GM12878 (cell line): ENCODE measurements at regions not wholly inside any gene's neighbourhood (a gene's known extent, or its start where the extent isn't known, plus 50 kb on each side); places are given as distances from the start of the nearest gene placed in this dataset.

ENCODE experiments used
- ATAC-seq: fragments of 200-7000 bp; cut with Tn5 transposase; 3 replicates; pipeline ENCODE4 v1.9.1; 2020; ENCODE audit warnings: mild to moderate bottlenecking, moderate library complexity
- BruUV-seq: library from RNA; stranded (reverse); fragments of 400-500 nt; replicated peaks from 2 replicates; lab custom pipeline; 2021; lab: Mats Ljungman, UMichigan
- CTCF ChIA-PET: fragments of 300-600 bp; sonication (Branson Sonifier 250); formaldehyde crosslinking; extraction: SDS; loops from one replicate; lab custom pipeline; 2021; ENCODE audit warnings: inconsistent platforms; lab: Yijun Ruan, JAX
- POLR2A ChIA-PET: fragments of 350-600 bp; formaldehyde crosslinking; extraction: SDS; loops from one replicate; lab custom pipeline; 2021; ENCODE audit warnings: inconsistent platforms; lab: Charles Lee
- RAD21 ChIA-PET: fragments of 300-600 bp; sonication (Branson Sonifier 250); formaldehyde crosslinking; loops from one replicate; lab custom pipeline; 2023; ENCODE audit warnings: antibody characterized with exemption; ENCODE audit not compliant: unreplicated experiment; lab: Charles Lee
- SMC1A ChIA-PET: fragments of 300-600 bp; sonication (Branson Sonifier 250); formaldehyde crosslinking; loops from one replicate; lab custom pipeline; 2023; ENCODE audit not compliant: unreplicated experiment, uncharacterized antibody; lab: Charles Lee
- DNase-seq: peaks from one replicate; pipeline ENCODE4 v3.0.0-alpha.2; 2011; ENCODE audit warnings: low read depth, low spot score
- FAIRE-seq: peaks from 3 replicates; lab custom pipeline; 2011; peaks lifted over from hg19 to GRCh38; lab: Jason Lieb, UNC
- H2AFZ ChIP-seq: 2 replicates; pipeline ENCODE4 v1.6.0; 2011; ENCODE audit warnings: low read depth, low read length, control low read depth; ENCODE audit not compliant: control insufficient read depth
- H3K27ac ChIP-seq: 2 replicates; pipeline ENCODE4 v1.5.1; 2011; ENCODE audit warnings: control low read depth; ENCODE audit not compliant: control insufficient read depth, insufficient read depth
- H3K27me3 ChIP-seq, 2 experiments: replicated peaks in 1 of 2; 2 replicates each; pipeline versions ENCODE4 v1.6.0 to v1.6.1; 2011; ENCODE audit warnings: low read length in 1 of 2; ENCODE audit not compliant: control insufficient read depth in 2 of 2, insufficient read depth in 2 of 2
- H3K36me3 ChIP-seq, 2 experiments: 2 replicates each; pipeline ENCODE4 v1.5.1; 2011; ENCODE audit warnings: low read length in 1 of 2; ENCODE audit not compliant: control insufficient read depth in 2 of 2, insufficient read depth in 2 of 2
- H3K4me1 ChIP-seq: 2 replicates; pipeline ENCODE4 v1.6.1; 2011; ENCODE audit warnings: mild to moderate bottlenecking, low read length, moderate library complexity, mixed read lengths; ENCODE audit not compliant: control insufficient read depth, insufficient read depth
- H3K4me2 ChIP-seq: 2 replicates; pipeline ENCODE4 v1.6.0; 2011; ENCODE audit warnings: control low read depth; ENCODE audit not compliant: control insufficient read depth, insufficient read depth
- H3K4me3 ChIP-seq: fragments of 200-600 bp; sonication (generic); 2 replicates; pipeline ENCODE4 v1.5.1; 2016
- H3K79me2 ChIP-seq: 2 replicates; pipeline ENCODE4 v1.6.0; 2011; ENCODE audit warnings: low read length; ENCODE audit not compliant: control insufficient read depth, insufficient read depth
- H3K9ac ChIP-seq: 2 replicates; pipeline ENCODE4 v1.8.0; 2011; ENCODE audit warnings: low read length, control low read depth, mixed read lengths; ENCODE audit not compliant: control insufficient read depth, insufficient read depth
- H3K9me3 ChIP-seq: replicated peaks from 3 replicates; pipeline ENCODE4 v1.5.1; 2011; ENCODE audit warnings: mild to moderate bottlenecking, low read length; ENCODE audit not compliant: control insufficient read depth, insufficient read depth
- H4K20me1 ChIP-seq: 2 replicates; pipeline ENCODE4 v1.6.0; 2011; ENCODE audit not compliant: control insufficient read depth, insufficient read depth
- ASH2L ChIP-seq: fragments of 300-600, 200-600 bp; sonication (generic); IDR thresholded peaks from 2 replicates; pipeline ENCODE4 v1.6.1; 2017; ENCODE audit warnings: low read depth, mild to moderate bottlenecking, borderline replicate concordance
- CEBPB ChIP-seq, 2 experiments: fragments of 150-350 bp in 1 of 2; IDR thresholded peaks; 2 replicates each; pipeline ENCODE4 v1.6.1; 2012 to 2014; ENCODE audit warnings: low read depth in 2 of 2, low read length in 2 of 2, borderline replicate concordance in 1 of 2, inconsistent platforms in 1 of 2
- ELK1 ChIP-seq: IDR thresholded peaks from 2 replicates; pipeline ENCODE4 v1.6.1; 2012; ENCODE audit warnings: low read depth, low read length, improper control_type of control experiment
- EZH2 ChIP-seq: IDR thresholded peaks from 2 replicates; pipeline ENCODE4 v1.6.1; 2012; ENCODE audit warnings: low read depth, mild to moderate bottlenecking, control low read depth, inconsistent platforms, low read length, borderline replicate concordance; ENCODE audit not compliant: control insufficient read depth
- GABPA ChIP-seq: IDR thresholded peaks from 2 replicates; pipeline ENCODE4 v1.6.1; 2014; ENCODE audit warnings: antibody characterized with exemption, low read depth, mild to moderate bottlenecking, inconsistent platforms
- GATAD2B ChIP-seq: fragments of 450-650 bp; conservative IDR thresholded peaks from 2 replicates; pipeline ENCODE4 v1.6.1; 2017; ENCODE audit warnings: low read depth, mild to moderate bottlenecking, moderate library complexity
- HCFC1 ChIP-seq: fragments of 150-350 bp; IDR thresholded peaks from 2 replicates; pipeline ENCODE4 v1.6.1; 2014; ENCODE audit warnings: low read length
- IRF4 ChIP-seq: IDR thresholded peaks from 2 replicates; pipeline ENCODE4 v1.6.1; 2011; ENCODE audit warnings: low read depth, low read length
- KLF5 ChIP-seq: fragments of 450-650 bp; IDR thresholded peaks from 2 replicates; pipeline ENCODE4 v1.6.1; 2014; ENCODE audit warnings: mild to moderate bottlenecking; ENCODE audit not compliant: partially characterized antibody
- NR2C1 ChIP-seq: fragments of 450-650 bp; IDR thresholded peaks from 2 replicates; pipeline ENCODE4 v1.6.1; 2017; ENCODE audit warnings: antibody characterized with exemption, mild to moderate bottlenecking, moderate library complexity
- NR2F1 ChIP-seq: fragments of 450-650 bp; conservative IDR thresholded peaks from 2 replicates; pipeline ENCODE4 v1.6.1; 2017; ENCODE audit warnings: mild to moderate bottlenecking
- RAD21 ChIP-seq: IDR thresholded peaks from 2 replicates; pipeline ENCODE4 v1.6.1; 2011; ENCODE audit warnings: mild to moderate bottlenecking, low read depth, low read length, moderate library complexity; ENCODE audit not compliant: insufficient read depth
- SMAD1 ChIP-seq: fragments of 450-650 bp; IDR thresholded peaks from 2 replicates; pipeline ENCODE4 v1.6.1; 2018; ENCODE audit warnings: mild to moderate bottlenecking, low read depth; ENCODE audit not compliant: partially characterized antibody
- WRNIP1 ChIP-seq: IDR thresholded peaks from 2 replicates; pipeline ENCODE4 v1.6.1; 2011; ENCODE audit warnings: low read depth, low read length, improper control_type of control experiment, borderline replicate concordance
- YBX1 ChIP-seq: fragments of 450-650 bp; IDR thresholded peaks from 2 replicates; pipeline ENCODE4 v1.6.1; 2016; ENCODE audit warnings: antibody characterized with exemption
- WGBS: methylation state at CpG from one replicate; pipeline ENCODE4 v1.1.6; 2016; ENCODE audit warnings: low lambda C conversion rate; ENCODE audit not compliant: insufficient replicate concordance, insufficient coverage; ENCODE audit errors: missing lambda C conversion rate; 5-methylcytosine and 5-hydroxymethylcytosine counted together
- in situ Hi-C: fragments of 300-500 bp; cut with MboI; formaldehyde crosslinking; loops from 9 replicates; pipeline ENCODE4 v1.14.3; 2018; ENCODE audit warnings: mixed read lengths
- intact Hi-C: fragments of 100-400 bp; cut with micrococcal nuclease; formaldehyde crosslinking; loops from one replicate; pipeline ENCODE4 v1.14.2; 2022; ENCODE audit not compliant: unreplicated experiment
- TF ChIP-seq, protein P1 (sequence below): IDR thresholded peaks from 2 replicates; pipeline ENCODE4 v1.6.1; 2012; ENCODE audit warnings: mild to moderate bottlenecking, low read depth, low read length
- TF ChIP-seq, protein P2 (sequence below): IDR thresholded peaks from 2 replicates; pipeline ENCODE4 v1.6.1; 2011; ENCODE audit warnings: borderline replicate concordance, low read depth, mild to moderate bottlenecking, moderate library complexity, mixed read lengths, low read length; ENCODE audit not compliant: insufficient read depth; ENCODE audit errors: extremely low read length
- TF ChIP-seq, protein P3 (sequence below): IDR thresholded peaks from 2 replicates; pipeline ENCODE4 v1.6.1; 2011; ENCODE audit warnings: low read depth, low read length, improper control_type of control experiment, borderline replicate concordance

- H3K4me1 ChIP-seq = no peaks in the 10 kb centered on the region
- in situ Hi-C loops (no loop called here), intact Hi-C loops (no loop called here)
- no peaks in the 10 kb centered on the region for H3K36me3 ChIP-seq
- FAIRE-seq = no peak
- ChIA-PET CTCF (no interaction called here), POLR2A (no interaction called here), SMC1A (interaction anchor here (0.6 kb wide), 1 partner anchor 1245 kb away, joined by 3 read pairs; no protein-coding TSS in a partner anchor), RAD21 (no interaction called here)
- WGBS = 0% methylated on average over 1 of the region's 1 CpG
- ATAC-seq = no peak
- no peak for DNase-seq
- H3K4me3 ChIP-seq = no peak overlapping the region
- BruUV-seq = no TSS peak
- H4K20me1 ChIP-seq = no peaks in the 10 kb centered on the region
- no peak overlapping the region for H3K4me2 ChIP-seq
- no peak overlapping the region for H3K9ac ChIP-seq
- no peaks in the 10 kb centered on the region for H3K27me3 ChIP-seq
- no peaks in the 10 kb centered on the region for H3K79me2 ChIP-seq
- no peak overlapping the region for H2AFZ ChIP-seq
- H3K27ac ChIP-seq = no peak overlapping the region
- H3K9me3 ChIP-seq = no peaks in the 10 kb centered on the region
- TF ChIP-seq RAD21 (no peak), GABPA (no peak), SMAD1 (no peak), ELK1 (no peak), IRF4 (no peak), CEBPB (IDR thresholded peaks at IDR 0.05; ENCODE audit: borderline replicate concordance in 1 of 2, low read depth in 2 of 2, low read length in 2 of 2) (no peak), KLF5 (no peak), ASH2L (no peak), YBX1 (no peak), NR2C1 (no peak), NR2F1 (no peak), EZH2 (no peak), WRNIP1 (no peak), HCFC1 (no peak), GATAD2B (no peak)
- TF ChIP-seq, protein P1, sequence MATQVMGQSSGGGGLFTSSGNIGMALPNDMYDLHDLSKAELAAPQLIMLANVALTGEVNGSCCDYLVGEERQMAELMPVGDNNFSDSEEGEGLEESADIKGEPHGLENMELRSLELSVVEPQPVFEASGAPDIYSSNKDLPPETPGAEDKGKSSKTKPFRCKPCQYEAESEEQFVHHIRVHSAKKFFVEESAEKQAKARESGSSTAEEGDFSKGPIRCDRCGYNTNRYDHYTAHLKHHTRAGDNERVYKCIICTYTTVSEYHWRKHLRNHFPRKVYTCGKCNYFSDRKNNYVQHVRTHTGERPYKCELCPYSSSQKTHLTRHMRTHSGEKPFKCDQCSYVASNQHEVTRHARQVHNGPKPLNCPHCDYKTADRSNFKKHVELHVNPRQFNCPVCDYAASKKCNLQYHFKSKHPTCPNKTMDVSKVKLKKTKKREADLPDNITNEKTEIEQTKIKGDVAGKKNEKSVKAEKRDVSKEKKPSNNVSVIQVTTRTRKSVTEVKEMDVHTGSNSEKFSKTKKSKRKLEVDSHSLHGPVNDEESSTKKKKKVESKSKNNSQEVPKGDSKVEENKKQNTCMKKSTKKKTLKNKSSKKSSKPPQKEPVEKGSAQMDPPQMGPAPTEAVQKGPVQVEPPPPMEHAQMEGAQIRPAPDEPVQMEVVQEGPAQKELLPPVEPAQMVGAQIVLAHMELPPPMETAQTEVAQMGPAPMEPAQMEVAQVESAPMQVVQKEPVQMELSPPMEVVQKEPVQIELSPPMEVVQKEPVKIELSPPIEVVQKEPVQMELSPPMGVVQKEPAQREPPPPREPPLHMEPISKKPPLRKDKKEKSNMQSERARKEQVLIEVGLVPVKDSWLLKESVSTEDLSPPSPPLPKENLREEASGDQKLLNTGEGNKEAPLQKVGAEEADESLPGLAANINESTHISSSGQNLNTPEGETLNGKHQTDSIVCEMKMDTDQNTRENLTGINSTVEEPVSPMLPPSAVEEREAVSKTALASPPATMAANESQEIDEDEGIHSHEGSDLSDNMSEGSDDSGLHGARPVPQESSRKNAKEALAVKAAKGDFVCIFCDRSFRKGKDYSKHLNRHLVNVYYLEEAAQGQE = no peak
- TF ChIP-seq, protein P2, sequence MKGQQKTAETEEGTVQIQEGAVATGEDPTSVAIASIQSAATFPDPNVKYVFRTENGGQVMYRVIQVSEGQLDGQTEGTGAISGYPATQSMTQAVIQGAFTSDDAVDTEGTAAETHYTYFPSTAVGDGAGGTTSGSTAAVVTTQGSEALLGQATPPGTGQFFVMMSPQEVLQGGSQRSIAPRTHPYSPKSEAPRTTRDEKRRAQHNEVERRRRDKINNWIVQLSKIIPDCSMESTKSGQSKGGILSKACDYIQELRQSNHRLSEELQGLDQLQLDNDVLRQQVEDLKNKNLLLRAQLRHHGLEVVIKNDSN = no peak
- TF ChIP-seq, protein P3, sequence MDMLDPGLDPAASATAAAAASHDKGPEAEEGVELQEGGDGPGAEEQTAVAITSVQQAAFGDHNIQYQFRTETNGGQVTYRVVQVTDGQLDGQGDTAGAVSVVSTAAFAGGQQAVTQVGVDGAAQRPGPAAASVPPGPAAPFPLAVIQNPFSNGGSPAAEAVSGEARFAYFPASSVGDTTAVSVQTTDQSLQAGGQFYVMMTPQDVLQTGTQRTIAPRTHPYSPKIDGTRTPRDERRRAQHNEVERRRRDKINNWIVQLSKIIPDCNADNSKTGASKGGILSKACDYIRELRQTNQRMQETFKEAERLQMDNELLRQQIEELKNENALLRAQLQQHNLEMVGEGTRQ = no peak
These were observed 533.4 kb downstream of the NTRK3 start for GRCh38 chr15:87722941-87723691.
